Heart left ventricle (tissue), 16 donors: ENCODE measurements at regions not wholly inside any gene's neighbourhood (a gene's known extent, or its start where the extent isn't known, plus 50 kb on each side); places are given as distances from the start of the nearest gene placed in this dataset.

ENCODE experiments used
- ATAC-seq, 4 donors: fragments of 200-7000 bp; cut with Tn5 transposase; one replicate each; pipeline ENCODE4 v1.9.1; 2020 to 2022; ENCODE audit warnings: moderate library complexity in 4 of 4, mild to moderate bottlenecking in 3 of 4, moderate number of reproducible peaks in 1 of 4
- DNase-seq, 5 donors: peaks; one replicate each; pipeline ENCODE4 v3.0.0-alpha.2; 2020
- H3K27ac ChIP-seq, 12 donors: fragments of 200-600 bp; sonication (generic) in 4 of 12; one replicate each; pipeline versions ENCODE4 v1.5.0 to v1.8.0; 2016 to 2022; ENCODE audit warnings: mild to moderate bottlenecking in 2 of 12
- H3K27me3 ChIP-seq, 9 donors: fragments of 200-600 bp; sonication (generic) in 2 of 9; one replicate each; pipeline versions ENCODE4 v1.5.1 to v1.8.0; 2016 to 2022; ENCODE audit warnings: mild to moderate bottlenecking in 3 of 9
- H3K36me3 ChIP-seq, 9 donors: fragments of 200-600 bp; sonication (generic) in 2 of 9; one replicate each; pipeline versions ENCODE4 v1.5.0 to v1.8.0; 2018 to 2022; ENCODE audit warnings: mild to moderate bottlenecking in 2 of 9
- H3K4me1 ChIP-seq, 12 donors: fragments of 200-600 bp; sonication (generic) in 4 of 12; one replicate each; pipeline versions ENCODE4 v1.5.0 to v1.8.0; 2016 to 2022; ENCODE audit warnings: mild to moderate bottlenecking in 3 of 12
- H3K4me3 ChIP-seq, 12 donors: fragments of 200-600 bp; sonication (generic) in 4 of 12; one replicate each; pipeline versions ENCODE4 v1.5.0 to v1.8.0; 2017 to 2022; ENCODE audit warnings: mild to moderate bottlenecking in 9 of 12, moderate library complexity in 4 of 12
- H3K9me3 ChIP-seq, 12 donors: fragments of 200-600 bp; sonication (generic) in 4 of 12; one replicate each; pipeline versions ENCODE4 v1.5.0 to v1.8.0; 2016 to 2022; ENCODE audit warnings: mild to moderate bottlenecking in 1 of 12
- POLR2A ChIP-seq, 2 donors: fragments of 450-650 bp; IDR thresholded peaks; one replicate each; pipeline ENCODE4 v1.6.1; 2017; ENCODE audit warnings: antibody characterized with exemption in 2 of 2, mild to moderate bottlenecking in 2 of 2, moderate library complexity in 2 of 2
- WGBS, 4 donors: extraction: QIAGEN DNeasy Blood & Tissue Kit in 2 of 4; methylation state at CpG; one replicate each; pipeline versions ENCODE4 v1.1.5 to v1.1.7; 2013 to 2018; 5-methylcytosine and 5-hydroxymethylcytosine counted together
- intact Hi-C, 10 donors: fragments of 100-400 bp; cut with DNase I; formaldehyde crosslinking; loops; one replicate each; pipeline versions ENCODE4 v1.11.1 to v1.14.2; 2022
- TF ChIP-seq, protein P1 (sequence below), 12 donors: fragments of 200-600 bp; sonication (generic) in 4 of 12; IDR thresholded peaks; one replicate each; pipeline versions ENCODE4 v1.5.0 to v1.8.0; 2018 to 2022; ENCODE audit warnings: antibody characterized with exemption in 12 of 12, mild to moderate bottlenecking in 5 of 12
- donor health status: ischemic (EF 13 %, LVEDD 7.1; RV severe dilation, severe dysfunction).
- donor health status: healthy with polysubstance abuse.
- donor health status: DM: no; HTN: yes; CAD: no.
- donor health status: DM: no; HTN: no; CAD: no.
- donor health status: ischemic (EF 25% LVEDD 6.9; RV normal size, moderate dysfunction).
- donor health status: ischemic (EF 25% LVEDD 5.7; RV mildly dilated, moderate dysfunction).
- donor health status: healthy.
- donor health status: DM: yes; HTN: yes; CAD: no.
- donor health status: ischemic (EF 35%, LVEDD 5.7; RV mildly dilated, moderate dysfunction).
- donor health status: nonischemic (EF 11% LVEDD 7.7; RV severe dilation, severe dysfunction).
- donor health status: DM: yes; HTN: yes; CAD: no.
- donor health status: PGD.
- donor health status: ischemic (EF 29% LVEDD 5.4; RV normal size, mild dysfunction).
- donor health status: nonischemic (EF 23%, LVEDD 6.1; RV moderate dilation, normal function).

DNA sequence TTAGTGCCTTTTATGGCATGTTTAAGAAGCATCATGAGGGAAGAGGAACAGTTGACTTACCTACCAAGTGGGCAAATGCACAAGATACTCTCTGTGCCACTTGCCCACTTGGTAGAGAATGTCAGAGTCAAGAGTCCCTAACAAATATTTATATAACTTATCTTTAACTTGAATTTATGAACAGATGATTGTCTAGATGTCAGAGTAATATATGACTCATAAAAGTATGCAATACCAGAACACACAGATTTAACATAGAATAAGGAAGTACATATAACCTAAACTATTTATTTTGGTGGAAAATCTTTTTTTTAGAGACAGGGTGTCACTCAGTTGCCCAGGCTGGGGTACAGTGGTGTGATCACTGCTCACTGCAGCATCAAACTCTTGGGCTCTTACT, 130.0 kb upstream of the NANOGP8 start:
- TF ChIP-seq, protein P1, sequence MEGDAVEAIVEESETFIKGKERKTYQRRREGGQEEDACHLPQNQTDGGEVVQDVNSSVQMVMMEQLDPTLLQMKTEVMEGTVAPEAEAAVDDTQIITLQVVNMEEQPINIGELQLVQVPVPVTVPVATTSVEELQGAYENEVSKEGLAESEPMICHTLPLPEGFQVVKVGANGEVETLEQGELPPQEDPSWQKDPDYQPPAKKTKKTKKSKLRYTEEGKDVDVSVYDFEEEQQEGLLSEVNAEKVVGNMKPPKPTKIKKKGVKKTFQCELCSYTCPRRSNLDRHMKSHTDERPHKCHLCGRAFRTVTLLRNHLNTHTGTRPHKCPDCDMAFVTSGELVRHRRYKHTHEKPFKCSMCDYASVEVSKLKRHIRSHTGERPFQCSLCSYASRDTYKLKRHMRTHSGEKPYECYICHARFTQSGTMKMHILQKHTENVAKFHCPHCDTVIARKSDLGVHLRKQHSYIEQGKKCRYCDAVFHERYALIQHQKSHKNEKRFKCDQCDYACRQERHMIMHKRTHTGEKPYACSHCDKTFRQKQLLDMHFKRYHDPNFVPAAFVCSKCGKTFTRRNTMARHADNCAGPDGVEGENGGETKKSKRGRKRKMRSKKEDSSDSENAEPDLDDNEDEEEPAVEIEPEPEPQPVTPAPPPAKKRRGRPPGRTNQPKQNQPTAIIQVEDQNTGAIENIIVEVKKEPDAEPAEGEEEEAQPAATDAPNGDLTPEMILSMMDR (IDR thresholded peaks at IDR 0.05) = no peak
- no peak for TF ChIP-seq POLR2A (IDR thresholded peaks at IDR 0.05)
- peaks cover 0 to 10% (median 0%) of the 10 kb centered on the region in 12 donors for H3K4me1 ChIP-seq
- ATAC-seq = no peak
- no peaks in the 10 kb centered on the region for H3K27me3 ChIP-seq
- no peaks in the 10 kb centered on the region for H3K36me3 ChIP-seq
- H3K9me3 ChIP-seq = no peaks in the 10 kb centered on the region
- no peak overlapping the region for H3K4me3 ChIP-seq
- DNase-seq = no peak
- no peak overlapping the region for H3K27ac ChIP-seq
- intact Hi-C loops = no loop called here

DNA sequence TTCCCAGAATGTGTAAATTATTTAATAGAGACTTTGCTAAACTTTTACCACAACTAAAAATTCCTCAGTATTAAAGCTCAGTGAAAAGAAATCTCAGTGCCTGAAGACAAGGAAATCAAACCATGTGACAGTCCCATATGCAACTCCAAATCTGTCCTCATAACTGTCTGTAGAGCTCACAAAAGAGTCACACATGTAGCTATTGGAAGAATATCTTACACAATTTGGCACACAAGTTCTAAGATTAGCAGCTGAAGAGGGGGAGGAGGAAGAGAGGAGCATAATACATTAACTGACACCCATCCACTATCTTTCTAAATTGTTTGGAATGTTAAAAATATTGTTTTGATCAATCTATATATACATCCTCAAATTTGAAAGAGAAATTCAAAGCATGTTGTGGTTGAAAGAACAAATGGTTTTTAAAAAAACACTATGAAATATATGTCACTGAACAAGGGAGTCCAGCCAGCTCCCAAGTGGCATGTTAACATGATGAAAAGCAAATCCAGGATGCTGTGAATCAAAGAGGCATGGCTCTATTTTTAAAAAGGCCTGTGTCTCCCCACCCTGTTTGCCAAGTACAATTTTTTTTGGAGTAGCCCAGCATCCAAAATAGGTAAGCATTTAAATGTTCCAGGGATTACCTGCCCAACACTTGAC, 126.3 kb upstream of the NANOGP8 start:
- TF ChIP-seq, protein P1 (IDR thresholded peaks at IDR 0.05) = no peak
- TF ChIP-seq POLR2A (IDR thresholded peaks at IDR 0.05) = no peak
- Histone ChIP-seq H3K9me3 (no peaks in the 10 kb centered on the region), H3K4me1 (peaks cover 0 to 10% (median 0%) of the 10 kb centered on the region in 12 donors), H3K36me3 (no peaks in the 10 kb centered on the region), H3K4me3 (no peak overlapping the region), H3K27ac (no peak overlapping the region), H3K27me3 (no peaks in the 10 kb centered on the region)
- DNase-seq (no peak), ATAC-seq (peak in 2 of 4 donors; percentile 59 to 61)
- intact Hi-C loops = no loop called here

DNA sequence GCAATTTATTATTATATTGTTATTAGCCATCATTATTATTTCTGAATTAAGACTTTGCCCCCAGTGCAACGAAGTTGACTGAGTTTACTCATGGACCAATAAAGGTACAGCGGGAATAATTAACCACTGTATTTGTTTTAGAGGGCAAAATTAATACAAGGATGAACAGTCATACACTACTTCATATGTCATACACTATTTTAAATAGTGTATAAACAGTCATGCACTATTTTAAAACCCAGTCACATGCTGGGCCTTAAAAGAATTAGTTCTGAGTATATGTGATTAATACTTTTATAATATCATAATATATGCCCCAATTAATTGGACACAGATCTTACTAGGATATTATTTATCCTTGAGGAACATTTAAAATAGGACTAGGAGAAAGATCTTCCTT, 125.3 kb upstream of the NANOGP8 start:
- 48 to 50% (median 49%) methylated on average over 2 of the region's 2 CpGs for WGBS, 4 donors
- no peak for DNase-seq
- ATAC-seq = no peak
- no peaks in the 10 kb centered on the region for H3K36me3 ChIP-seq
- no peak overlapping the region for H3K27ac ChIP-seq
- H3K27me3 ChIP-seq = no peaks in the 10 kb centered on the region
- TF ChIP-seq POLR2A (IDR thresholded peaks at IDR 0.05) = no peak
- TF ChIP-seq, protein P1 (IDR thresholded peaks at IDR 0.05) = no peak
- intact Hi-C loops = no loop called here
- no peak overlapping the region for H3K4me3 ChIP-seq
- no peaks in the 10 kb centered on the region for H3K9me3 ChIP-seq
- peaks cover 0 to 10% (median 0%) of the 10 kb centered on the region in 12 donors for H3K4me1 ChIP-seq

DNA sequence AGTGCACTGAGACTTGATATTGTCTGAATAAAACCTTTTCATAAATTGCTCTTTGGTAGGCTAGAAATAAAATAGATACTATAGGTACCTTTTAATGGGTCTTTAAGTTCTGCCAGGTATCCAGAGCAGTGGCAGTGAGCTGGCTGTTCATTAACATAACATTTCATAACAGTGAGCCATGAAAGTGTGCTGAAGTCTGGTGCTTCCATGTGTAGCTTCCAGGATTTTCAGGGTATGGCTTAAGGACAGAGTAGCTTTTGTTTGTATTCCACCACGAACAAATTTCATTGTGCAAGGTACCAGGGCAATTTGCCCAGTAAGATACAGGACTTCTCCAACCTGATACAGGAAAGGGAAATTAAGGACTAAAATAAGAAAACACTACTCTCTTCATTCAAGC, 124.7 kb upstream of the NANOGP8 start:
- intact Hi-C loops = no loop called here
- H3K9me3 ChIP-seq = no peaks in the 10 kb centered on the region
- H3K36me3 ChIP-seq = no peaks in the 10 kb centered on the region
- no peak overlapping the region for H3K4me3 ChIP-seq
- 20 to 25% (median 24%) methylated on average over 1 of the region's 1 CpG for WGBS, 4 donors
- no peak overlapping the region for H3K27ac ChIP-seq
- no peak for DNase-seq
- no peak for TF ChIP-seq POLR2A (IDR thresholded peaks at IDR 0.05)
- TF ChIP-seq, protein P1 (IDR thresholded peaks at IDR 0.05) = no peak
- H3K4me1 ChIP-seq = peaks cover 0 to 10% (median 0%) of the 10 kb centered on the region in 12 donors
- no peak for ATAC-seq
- H3K27me3 ChIP-seq = no peaks in the 10 kb centered on the region
